ENCODE measurements at regions not wholly inside any gene's neighbourhood (a gene's known extent, or its start where the extent isn't known, plus 50 kb on each side); places are given as distances from the start of the nearest gene placed in this dataset.

- H3K9me3 ChIP-seq (ENCODE audit: control insufficient read depth, low read length) = no peaks in the 10 kb centered on the region
- no peaks in the 10 kb centered on the region for H3K4me1 ChIP-seq (ENCODE audit: control insufficient read depth, insufficient read depth, low read length, poor library complexity, severe bottlenecking)
- no peaks in the 10 kb centered on the region for H3K36me3 ChIP-seq (ENCODE audit: control insufficient read depth, insufficient read depth, low read length)
- WGBS, 2 experiments (ENCODE audit: insufficient coverage in 2 of 2) = no CpG with 5 or more reads among the region's 2 CpGs
- H3K4me3 ChIP-seq (ENCODE audit: extremely low read depth, insufficient read depth, low read length, poor library complexity, severe bottlenecking) = no peak overlapping the region
- H3K27ac ChIP-seq (ENCODE audit: low read depth, low read length, severe bottlenecking) = no peak overlapping the region
Observed at GRCh38 chr13:22144806-22145205, 473.9 kb downstream of the FGF9 start.

GRCh38 chr13:22148187-22148586 lies 477.3 kb downstream of the FGF9 start:
- no peak overlapping the region for H3K4me3 ChIP-seq (ENCODE audit: extremely low read depth, insufficient read depth, low read length, poor library complexity, severe bottlenecking)
- no peaks in the 10 kb centered on the region for H3K4me1 ChIP-seq (ENCODE audit: control insufficient read depth, insufficient read depth, low read length, poor library complexity, severe bottlenecking)
- no peaks in the 10 kb centered on the region for H3K36me3 ChIP-seq (ENCODE audit: control insufficient read depth, insufficient read depth, low read length)
- no peak overlapping the region for H3K27ac ChIP-seq (ENCODE audit: low read depth, low read length, severe bottlenecking)
- H3K9me3 ChIP-seq (ENCODE audit: control insufficient read depth, low read length) = no peaks in the 10 kb centered on the region
- WGBS, 2 experiments (ENCODE audit: insufficient coverage in 2 of 2) = 80 to 82% methylated on average over 3 of the region's 3 CpGs

- H3K4me1 ChIP-seq (ENCODE audit: control insufficient read depth, insufficient read depth, low read length, poor library complexity, severe bottlenecking) = no peaks in the 10 kb centered on the region
- WGBS, 2 experiments (ENCODE audit: insufficient coverage in 2 of 2) = no CpG with 5 or more reads among the region's 2 CpGs
- H3K4me3 ChIP-seq (ENCODE audit: extremely low read depth, insufficient read depth, low read length, poor library complexity, severe bottlenecking) = no peak overlapping the region
- H3K36me3 ChIP-seq (ENCODE audit: control insufficient read depth, insufficient read depth, low read length) = no peaks in the 10 kb centered on the region
- no peaks in the 10 kb centered on the region for H3K9me3 ChIP-seq (ENCODE audit: control insufficient read depth, low read length)
- no peak overlapping the region for H3K27ac ChIP-seq (ENCODE audit: low read depth, low read length, severe bottlenecking)
Observed at GRCh38 chr13:22152751-22153150, 481.9 kb downstream of the FGF9 start.

GRCh38 chr13:22154041-22154440 lies 483.2 kb downstream of the FGF9 start:
- no CpG with 5 or more reads among the region's 3 CpGs for WGBS, 2 experiments (ENCODE audit: insufficient coverage in 2 of 2)
- H3K36me3 ChIP-seq (ENCODE audit: control insufficient read depth, insufficient read depth, low read length) = no peaks in the 10 kb centered on the region
- no peak overlapping the region for H3K4me3 ChIP-seq (ENCODE audit: extremely low read depth, insufficient read depth, low read length, poor library complexity, severe bottlenecking)
- no peak overlapping the region for H3K27ac ChIP-seq (ENCODE audit: low read depth, low read length, severe bottlenecking)
- no peaks in the 10 kb centered on the region for H3K9me3 ChIP-seq (ENCODE audit: control insufficient read depth, low read length)
- H3K4me1 ChIP-seq (ENCODE audit: control insufficient read depth, insufficient read depth, low read length, poor library complexity, severe bottlenecking) = no peaks in the 10 kb centered on the region

GRCh38 chr13:22161871-22162270 lies 491.0 kb downstream of the FGF9 start:
- Histone ChIP-seq H3K4me1 (ENCODE audit: control insufficient read depth, insufficient read depth, low read length, poor library complexity, severe bottlenecking) (no peaks in the 10 kb centered on the region), H3K9me3 (ENCODE audit: control insufficient read depth, low read length) (no peaks in the 10 kb centered on the region), H3K27ac (ENCODE audit: low read depth, low read length, severe bottlenecking) (no peak overlapping the region), H3K36me3 (ENCODE audit: control insufficient read depth, insufficient read depth, low read length) (no peaks in the 10 kb centered on the region), H3K4me3 (ENCODE audit: extremely low read depth, insufficient read depth, low read length, poor library complexity, severe bottlenecking) (no peak overlapping the region)
- WGBS, 2 experiments (ENCODE audit: insufficient coverage in 2 of 2) = 83 to 95% methylated on average over 1 to 3 of the region's 3 CpGs

GRCh38 chr13:22162889-22163288 lies 492.0 kb downstream of the FGF9 start:
- Histone ChIP-seq H3K27ac (ENCODE audit: low read depth, low read length, severe bottlenecking) (no peak overlapping the region), H3K9me3 (ENCODE audit: control insufficient read depth, low read length) (no peaks in the 10 kb centered on the region), H3K4me1 (ENCODE audit: control insufficient read depth, insufficient read depth, low read length, poor library complexity, severe bottlenecking) (no peaks in the 10 kb centered on the region), H3K36me3 (ENCODE audit: control insufficient read depth, insufficient read depth, low read length) (no peaks in the 10 kb centered on the region), H3K4me3 (ENCODE audit: extremely low read depth, insufficient read depth, low read length, poor library complexity, severe bottlenecking) (no peak overlapping the region)
- 100% methylated on average over 1 of the region's 1 CpG; no CpG with 5 or more reads in 1 of the 2 experiments for WGBS, 2 experiments (ENCODE audit: insufficient coverage in 2 of 2)

- 91 to 99% methylated on average over 7 to 9 of the region's 11 CpGs for WGBS, 2 experiments (ENCODE audit: insufficient coverage in 2 of 2)
- H3K4me3 ChIP-seq (ENCODE audit: extremely low read depth, insufficient read depth, low read length, poor library complexity, severe bottlenecking) = no peak overlapping the region
- H3K36me3 ChIP-seq (ENCODE audit: control insufficient read depth, insufficient read depth, low read length) = no peaks in the 10 kb centered on the region
- H3K9me3 ChIP-seq (ENCODE audit: control insufficient read depth, low read length) = no peaks in the 10 kb centered on the region
- peaks cover 18% of the 10 kb centered on the region for H3K4me1 ChIP-seq (ENCODE audit: control insufficient read depth, insufficient read depth, low read length, poor library complexity, severe bottlenecking)
- no peak overlapping the region for H3K27ac ChIP-seq (ENCODE audit: low read depth, low read length, severe bottlenecking)
Observed at GRCh38 chr13:22168437-22169190, 497.7 kb downstream of the FGF9 start.

GRCh38 chr13:22169473-22169872 lies 498.6 kb downstream of the FGF9 start:
- Histone ChIP-seq H3K36me3 (ENCODE audit: control insufficient read depth, insufficient read depth, low read length) (no peaks in the 10 kb centered on the region), H3K4me3 (ENCODE audit: extremely low read depth, insufficient read depth, low read length, poor library complexity, severe bottlenecking) (no peak overlapping the region), H3K27ac (ENCODE audit: low read depth, low read length, severe bottlenecking) (no peak overlapping the region), H3K9me3 (ENCODE audit: control insufficient read depth, low read length) (no peaks in the 10 kb centered on the region), H3K4me1 (ENCODE audit: control insufficient read depth, insufficient read depth, low read length, poor library complexity, severe bottlenecking) (peaks cover 26% of the 10 kb centered on the region)
- WGBS, 2 experiments (ENCODE audit: insufficient coverage in 2 of 2) = 67% methylated on average over 1 of the region's 2 CpGs; no CpG with 5 or more reads in 1 of the 2 experiments

- Histone ChIP-seq H3K36me3 (ENCODE audit: control insufficient read depth, insufficient read depth, low read length) (no peaks in the 10 kb centered on the region), H3K27ac (ENCODE audit: low read depth, low read length, severe bottlenecking) (no peak overlapping the region), H3K4me3 (ENCODE audit: extremely low read depth, insufficient read depth, low read length, poor library complexity, severe bottlenecking) (no peak overlapping the region), H3K4me1 (ENCODE audit: control insufficient read depth, insufficient read depth, low read length, poor library complexity, severe bottlenecking) (peaks cover 28% of the 10 kb centered on the region), H3K9me3 (ENCODE audit: control insufficient read depth, low read length) (no peaks in the 10 kb centered on the region)
- WGBS, 2 experiments (ENCODE audit: insufficient coverage in 2 of 2) = 81 to 97% methylated on average over 2 of the region's 2 CpGs
Observed at GRCh38 chr13:22173610-22174009, 502.7 kb downstream of the FGF9 start.

GRCh38 chr13:22175241-22175640 lies 504.4 kb downstream of the FGF9 start:
- H3K36me3 ChIP-seq (ENCODE audit: control insufficient read depth, insufficient read depth, low read length) = no peaks in the 10 kb centered on the region
- no peak overlapping the region for H3K4me3 ChIP-seq (ENCODE audit: extremely low read depth, insufficient read depth, low read length, poor library complexity, severe bottlenecking)
- H3K27ac ChIP-seq (ENCODE audit: low read depth, low read length, severe bottlenecking) = no peak overlapping the region
- H3K4me1 ChIP-seq (ENCODE audit: control insufficient read depth, insufficient read depth, low read length, poor library complexity, severe bottlenecking) = peaks cover 20% of the 10 kb centered on the region
- WGBS, 2 experiments (ENCODE audit: insufficient coverage in 2 of 2) = 72 to 83% methylated on average over 8 of the region's 8 CpGs
- no peaks in the 10 kb centered on the region for H3K9me3 ChIP-seq (ENCODE audit: control insufficient read depth, low read length)

- H3K4me3 ChIP-seq (ENCODE audit: extremely low read depth, insufficient read depth, low read length, poor library complexity, severe bottlenecking) = no peak overlapping the region
- H3K9me3 ChIP-seq (ENCODE audit: control insufficient read depth, low read length) = no peaks in the 10 kb centered on the region
- WGBS, 2 experiments (ENCODE audit: insufficient coverage in 2 of 2) = 90% methylated on average over 2 of the region's 7 CpGs
- H3K27ac ChIP-seq (ENCODE audit: low read depth, low read length, severe bottlenecking) = no peak overlapping the region
- no peaks in the 10 kb centered on the region for H3K36me3 ChIP-seq (ENCODE audit: control insufficient read depth, insufficient read depth, low read length)
- peaks cover 19% of the 10 kb centered on the region for H3K4me1 ChIP-seq (ENCODE audit: control insufficient read depth, insufficient read depth, low read length, poor library complexity, severe bottlenecking)
Observed at GRCh38 chr13:22175815-22176214, 504.9 kb downstream of the FGF9 start.

Data from mesodermal cell (in vitro differentiated cells).